GM23338 (cell line): ENCODE measurements at regions not wholly inside any gene's neighbourhood (a gene's known extent, or its start where the extent isn't known, plus 50 kb on each side); places are given as distances from the start of the nearest gene placed in this dataset.

Experiments
- ATAC-seq: fragments of 200-7000 bp; cut with Tn5 transposase; 3 replicates; pipeline ENCODE4 v1.9.1; 2020
- DNase-seq: peaks from one replicate; pipeline ENCODE4 v3.0.0-alpha.2; 2015; ENCODE audit warnings: low spot score
- H2AFZ ChIP-seq: fragments of 200-600 bp; sonication (generic); 2 replicates; pipeline ENCODE4 v1.8.0; 2016; ENCODE audit warnings: antibody characterized with exemption, mild to moderate bottlenecking, moderate library complexity
- H3F3A ChIP-seq: fragments of 200-600 bp; sonication (generic); replicated peaks from 2 replicates; pipeline ENCODE4 v1.8.0; 2017; ENCODE audit warnings: antibody characterized with exemption, mixed run types, low read depth
- H3K27ac ChIP-seq: fragments of 200-600 bp; sonication (generic); 2 replicates; pipeline ENCODE4 v1.6.1; 2016; ENCODE audit warnings: low read depth
- H3K27me3 ChIP-seq: fragments of 200-600 bp; sonication (generic); 2 replicates; pipeline ENCODE4 v1.8.0; 2016; ENCODE audit warnings: mild to moderate bottlenecking, mixed run types, moderate library complexity; ENCODE audit not compliant: insufficient read depth
- H3K36me3 ChIP-seq: fragments of 200-600 bp; sonication (generic); 2 replicates; pipeline ENCODE4 v1.8.0; 2016; ENCODE audit warnings: mild to moderate bottlenecking; ENCODE audit not compliant: insufficient read depth
- H3K4me1 ChIP-seq: fragments of 200-600 bp; sonication (generic); 2 replicates; pipeline ENCODE4 v1.8.0; 2016; ENCODE audit warnings: mild to moderate bottlenecking, moderate library complexity; ENCODE audit not compliant: insufficient read depth
- H3K4me2 ChIP-seq: fragments of 200-600 bp; sonication (generic); 2 replicates; pipeline ENCODE4 v1.7.1; 2017; ENCODE audit warnings: mixed run types
- H3K4me3 ChIP-seq: fragments of 200-600 bp; sonication (generic); 2 replicates; pipeline ENCODE4 v1.6.1; 2016; ENCODE audit warnings: mixed run types
- H3K79me2 ChIP-seq: fragments of 200-600 bp; sonication (generic); replicated peaks from 2 replicates; pipeline ENCODE4 v1.8.0; 2017; ENCODE audit warnings: mild to moderate bottlenecking; ENCODE audit not compliant: insufficient read depth
- H3K9me2 ChIP-seq: fragments of 200-600 bp; sonication (generic); 2 replicates; pipeline ENCODE4 v1.8.0; 2017; ENCODE audit not compliant: insufficient read depth
- H4K20me1 ChIP-seq: fragments of 200-600 bp; sonication (generic); replicated peaks from 2 replicates; pipeline ENCODE4 v1.8.0; 2017; ENCODE audit warnings: mild to moderate bottlenecking; ENCODE audit not compliant: insufficient read depth
- H3K27ac Mint-ChIP-seq: 2 replicates; pipeline ENCODE4 v1.8.0; 2020; ENCODE audit warnings: inconsistent platforms, mild to moderate bottlenecking, moderate library complexity, mixed read lengths
- H3K27me3 Mint-ChIP-seq: 3 replicates; pipeline ENCODE4 v1.8.0; 2022; ENCODE audit warnings: low read depth, mild to moderate bottlenecking, moderate library complexity, mixed read lengths, inconsistent platforms; ENCODE audit not compliant: insufficient read depth, poor library complexity
- H3K36me3 Mint-ChIP-seq: 3 replicates; pipeline ENCODE4 v1.8.0; 2021; ENCODE audit warnings: low read depth, mild to moderate bottlenecking, inconsistent platforms, moderate library complexity, mixed read lengths
- H3K4me1 Mint-ChIP-seq: 3 replicates; pipeline ENCODE4 v1.8.0; 2020; ENCODE audit warnings: mild to moderate bottlenecking, inconsistent platforms, mixed read lengths
- H3K4me3 Mint-ChIP-seq: 3 replicates; pipeline ENCODE4 v1.8.0; 2021; ENCODE audit warnings: moderate library complexity, mild to moderate bottlenecking, inconsistent platforms, mixed read lengths
- H3K9me3 Mint-ChIP-seq: 3 replicates; pipeline ENCODE4 v1.8.0; 2020; ENCODE audit warnings: moderate library complexity, mild to moderate bottlenecking, inconsistent platforms, mixed read lengths
- CREB1 ChIP-seq: fragments of 250-450 bp; sonication (Bioruptor Pico); IDR thresholded peaks from 2 replicates; pipeline ENCODE4 v1.5.0; 2020; ENCODE audit warnings: low read depth, mild to moderate bottlenecking, moderate library complexity
- JUNB ChIP-seq: IDR thresholded peaks from one replicate; pipeline ENCODE4 v1.6.1; 2016; ENCODE audit warnings: antibody characterized with exemption; ENCODE audit not compliant: unreplicated experiment
- ZNF462 ChIP-seq: fragments of 250-450 bp; sonication (Bioruptor Pico); IDR thresholded peaks from 2 replicates; pipeline ENCODE4 v1.5.0; 2020; ENCODE audit warnings: mild to moderate bottlenecking, moderate library complexity
- TF ChIP-seq, protein P1 (sequence below): IDR thresholded peaks from 2 replicates; pipeline ENCODE4 v1.6.1; 2016; ENCODE audit warnings: antibody characterized with exemption

DNA sequence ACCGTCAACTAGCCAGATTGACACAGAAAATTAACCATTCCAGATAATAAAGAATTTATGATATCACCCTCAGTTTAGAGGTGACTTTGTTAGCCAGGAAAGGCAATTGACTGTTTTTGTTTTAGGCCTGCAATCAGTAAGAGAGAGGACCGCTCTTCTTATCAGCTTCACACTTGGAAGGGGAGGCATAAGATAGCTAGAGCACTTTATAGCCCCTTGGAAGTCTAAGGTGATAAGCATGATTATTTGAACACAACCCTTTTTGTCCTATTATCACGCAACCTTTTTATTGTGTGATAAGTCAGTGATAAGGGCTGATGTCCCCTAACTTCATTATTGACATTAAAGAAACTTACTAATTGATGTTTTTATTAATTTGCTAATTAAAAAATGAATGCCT, 162.6 kb upstream of the CDKN2B start (continued):
- TF ChIP-seq ZNF462 = no peak
- TF ChIP-seq, protein P1, sequence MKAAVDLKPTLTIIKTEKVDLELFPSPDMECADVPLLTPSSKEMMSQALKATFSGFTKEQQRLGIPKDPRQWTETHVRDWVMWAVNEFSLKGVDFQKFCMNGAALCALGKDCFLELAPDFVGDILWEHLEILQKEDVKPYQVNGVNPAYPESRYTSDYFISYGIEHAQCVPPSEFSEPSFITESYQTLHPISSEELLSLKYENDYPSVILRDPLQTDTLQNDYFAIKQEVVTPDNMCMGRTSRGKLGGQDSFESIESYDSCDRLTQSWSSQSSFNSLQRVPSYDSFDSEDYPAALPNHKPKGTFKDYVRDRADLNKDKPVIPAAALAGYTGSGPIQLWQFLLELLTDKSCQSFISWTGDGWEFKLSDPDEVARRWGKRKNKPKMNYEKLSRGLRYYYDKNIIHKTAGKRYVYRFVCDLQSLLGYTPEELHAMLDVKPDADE = no peak

GRCh38 chr9:22173908-22174307, 164.8 kb upstream of the CDKN2B start:
- Histone ChIP-seq H3K4me1 (no peaks in the 10 kb centered on the region), H3K4me2 (no peak overlapping the region), H3K4me3 (no peak overlapping the region), H2AFZ (no peak overlapping the region), H3K36me3 (no peaks in the 10 kb centered on the region), H3F3A (no peaks in the 10 kb centered on the region), H3K79me2 (no peaks in the 10 kb centered on the region), H4K20me1 (no peaks in the 10 kb centered on the region), H3K27me3 (no peaks in the 10 kb centered on the region), H3K9me2 (peaks cover 5% of the 10 kb centered on the region; the same call in 1 of the 2 replicates), H3K27ac (no peak overlapping the region)
- Mint-ChIP-seq H3K4me1 (no peaks in the 10 kb centered on the region), H3K36me3 (peaks cover 4% of the 10 kb centered on the region; the same call in 2 of the 3 replicates), H3K27ac (no peak overlapping the region), H3K9me3 (peaks cover 17% of the 10 kb centered on the region), H3K4me3 (no peak overlapping the region), H3K27me3 (no peaks in the 10 kb centered on the region)
- DNase-seq (no peak), ATAC-seq (no peak)
- TF ChIP-seq CREB1 (CRISPR knock-in tag) = no peak
- TF ChIP-seq JUNB = no peak
